Inflammatory macrophage (primary cell): ENCODE measurements at regions not wholly inside any gene's neighbourhood (a gene's known extent, or its start where the extent isn't known, plus 50 kb on each side); places are given as distances from the start of the nearest gene placed in this dataset.
"Not testable (repeated sequence)": the region's sequence is repeated elsewhere in the genome, so short reads cannot be mapped to it uniquely, and the experiment has no call there.

ENCODE experiments used
- DNase-seq, 2 donors: peaks; one replicate each; pipeline ENCODE4 v3.0.0-alpha.2; 2020 to 2022

DNA sequence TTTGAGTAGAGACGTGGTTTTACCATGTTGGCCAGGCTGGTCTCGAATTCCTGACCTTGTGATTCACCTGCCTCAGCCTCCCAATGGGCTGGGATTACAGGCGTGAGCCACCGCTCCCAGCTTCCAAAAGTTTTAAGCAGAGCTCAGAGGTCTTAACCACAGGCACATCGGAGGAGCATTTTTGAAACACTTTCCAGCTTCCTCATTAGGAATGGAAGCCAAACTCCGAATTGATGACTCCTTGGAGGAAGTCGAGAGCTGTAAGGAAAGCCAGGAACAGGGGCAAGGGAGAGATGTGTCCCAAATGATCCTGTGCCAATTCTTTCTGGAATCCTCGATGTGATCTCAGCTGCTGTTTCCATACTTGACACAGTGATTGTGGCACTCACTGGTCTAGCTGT lies 56.2 kb upstream of the CCZ1B start:
- DNase-seq = not testable (repeated sequence)

DNA sequence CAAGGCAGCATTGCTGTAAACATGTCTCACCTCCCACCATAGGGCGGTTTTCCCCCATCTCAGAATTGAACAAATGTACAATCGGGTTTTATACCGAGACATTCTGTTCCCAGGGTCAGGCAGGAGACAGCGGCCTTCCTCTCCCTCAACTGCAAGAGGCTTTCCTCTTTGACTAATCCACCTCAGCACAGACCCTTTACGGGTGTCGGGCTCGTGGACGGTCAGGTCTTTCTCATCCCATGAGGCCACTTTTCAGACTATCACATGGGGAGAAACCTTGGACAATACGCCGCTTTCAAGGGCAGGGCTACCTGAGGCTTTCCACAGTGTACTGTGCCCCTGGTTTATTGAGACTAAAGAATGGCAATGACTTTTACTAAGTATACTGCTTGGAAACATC lies 57.7 kb upstream of the CCZ1B start:
- DNase-seq = not testable (repeated sequence)

DNA sequence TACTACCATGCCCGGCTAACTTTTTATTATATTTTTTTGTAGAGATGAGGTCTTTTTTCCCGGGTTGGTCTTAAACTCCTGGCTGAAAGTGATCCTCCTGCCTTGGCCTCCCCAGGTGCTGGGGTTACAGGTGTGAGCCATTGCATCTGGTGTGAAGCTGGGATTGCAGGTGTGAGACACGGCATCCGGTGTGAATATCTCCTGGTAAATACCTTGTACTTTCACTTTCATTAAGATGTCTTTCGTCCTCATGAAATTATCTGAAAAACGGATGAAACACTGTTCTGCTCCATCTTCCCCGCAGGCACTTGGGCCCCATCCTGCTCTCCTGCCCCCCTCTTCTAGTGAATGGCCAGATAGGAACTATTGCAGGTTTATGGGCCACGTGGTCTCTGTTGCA lies 60.1 kb upstream of the CCZ1B start:
- DNase-seq = no peak

DNA sequence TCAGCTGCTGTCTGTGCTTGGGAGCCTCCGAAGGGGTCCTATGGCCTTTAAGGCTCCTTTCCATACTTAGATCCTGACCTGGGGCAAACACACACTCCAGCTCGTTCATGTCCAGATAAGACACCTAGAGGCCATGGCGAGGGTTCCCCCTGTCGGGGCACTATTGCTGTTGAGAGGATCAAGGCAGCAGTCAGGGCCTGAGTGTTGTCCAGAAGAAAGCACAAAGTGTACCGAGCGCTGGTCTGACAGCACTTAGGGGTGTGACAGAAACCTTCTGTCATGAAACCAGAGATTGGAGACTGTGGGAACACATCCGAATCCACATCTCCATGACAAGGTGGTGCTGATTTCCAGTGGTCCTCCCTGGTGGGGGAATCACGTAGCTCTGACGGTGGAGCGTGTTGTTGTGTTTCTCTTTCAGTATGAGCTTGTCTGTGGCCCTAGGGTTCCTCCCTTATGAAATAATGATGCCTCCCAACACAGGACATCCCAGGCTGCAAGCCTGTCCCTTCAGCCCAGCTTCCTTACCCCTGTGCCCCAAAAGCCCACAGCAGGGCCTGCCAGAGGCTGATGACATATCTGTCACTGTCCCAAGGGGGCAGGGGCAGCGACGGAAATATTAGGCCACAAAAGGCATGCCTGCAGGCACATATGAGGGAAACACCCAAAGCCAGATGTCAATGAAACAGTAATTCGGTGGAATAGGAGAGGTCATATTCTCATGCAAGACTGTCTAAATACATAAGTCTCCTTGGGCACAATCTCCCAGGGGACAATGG lies 62.4 kb upstream of the CCZ1B start:
- not testable (repeated sequence) for DNase-seq

DNA sequence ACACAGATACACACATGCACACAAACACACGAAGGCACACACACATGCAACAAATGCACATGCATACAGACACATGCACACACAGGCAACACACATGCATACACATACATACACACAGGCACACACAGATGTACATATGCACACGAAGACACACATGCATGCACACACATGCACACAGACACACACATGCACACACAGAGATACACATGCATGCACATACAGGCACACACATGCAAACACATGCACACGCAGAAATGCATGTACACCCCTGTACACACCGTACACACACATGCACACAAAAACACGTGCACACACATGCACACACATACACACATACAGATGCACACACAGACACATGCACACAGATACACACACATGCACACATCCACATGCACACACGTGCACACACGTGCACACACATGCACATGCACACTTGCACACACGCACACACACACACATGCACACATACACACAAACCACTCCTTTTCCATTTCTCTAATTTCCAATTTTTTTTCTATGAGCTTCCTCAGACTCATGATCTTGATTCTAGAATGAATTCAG lies 63.3 kb upstream of the CCZ1B start:
- DNase-seq = no peak

DNA sequence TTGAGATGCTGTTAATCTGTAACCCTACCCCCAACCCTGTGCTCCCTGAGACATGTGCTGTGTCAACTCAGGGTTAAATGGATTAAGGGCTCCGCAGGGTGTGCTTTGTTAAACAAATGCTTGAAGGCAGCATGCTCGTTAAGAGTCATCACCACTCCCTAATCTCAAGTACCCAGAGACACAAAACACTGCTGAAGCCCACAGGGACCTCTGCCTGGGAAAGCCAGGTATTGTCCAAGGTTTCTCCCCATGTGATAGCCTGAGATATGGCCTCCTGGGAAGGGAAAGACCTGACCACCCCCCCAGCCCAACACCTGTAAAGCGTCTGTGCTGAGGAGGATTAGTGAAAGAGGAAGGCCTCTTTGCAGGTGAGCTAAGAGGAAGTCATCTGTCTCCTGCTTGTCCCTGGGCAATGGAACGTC lies 76.0 kb upstream of the CCZ1B start:
- DNase-seq = not testable (repeated sequence)

DNA sequence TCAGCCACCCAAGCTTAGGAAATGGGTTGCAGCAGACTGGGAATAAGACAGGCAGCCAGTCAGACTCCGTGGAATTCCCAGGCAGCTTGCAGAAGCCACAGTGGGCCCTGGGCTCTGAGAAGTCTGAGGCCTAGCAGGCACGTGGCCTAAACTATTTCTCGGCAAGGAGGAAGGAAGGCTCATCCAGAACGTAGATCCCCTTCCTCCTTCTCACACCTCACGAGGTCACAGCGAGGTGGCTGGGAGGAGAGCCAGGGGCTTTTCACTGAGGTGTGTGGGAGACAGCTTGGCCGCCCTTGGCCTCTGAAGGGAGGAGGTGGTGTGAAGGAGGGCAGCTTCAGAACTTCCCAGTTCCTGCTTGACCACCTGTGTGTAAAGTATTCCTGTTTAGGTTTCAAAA lies 77.2 kb upstream of the CCZ1B start:
- not testable (repeated sequence) for DNase-seq

DNA sequence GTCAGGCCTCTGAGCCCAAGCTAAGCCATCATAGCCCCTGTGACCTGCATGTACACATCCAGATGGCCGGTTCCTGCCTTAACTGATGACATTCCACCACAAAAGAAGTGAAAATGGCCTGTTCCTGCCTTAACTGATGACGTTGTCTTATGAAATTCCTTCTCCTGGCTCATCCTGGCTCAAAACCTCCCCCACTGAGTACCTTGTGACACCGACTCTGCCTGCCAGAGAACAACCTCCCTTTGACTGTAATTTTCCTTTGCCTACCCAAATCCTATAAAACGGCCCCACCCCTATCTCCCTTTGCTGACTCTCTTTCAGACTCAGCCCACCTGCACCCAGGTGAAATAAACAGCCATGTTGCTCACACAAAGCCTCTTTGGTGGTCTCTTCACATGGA lies 77.7 kb upstream of the CCZ1B start:
- not testable (repeated sequence) for DNase-seq

DNA sequence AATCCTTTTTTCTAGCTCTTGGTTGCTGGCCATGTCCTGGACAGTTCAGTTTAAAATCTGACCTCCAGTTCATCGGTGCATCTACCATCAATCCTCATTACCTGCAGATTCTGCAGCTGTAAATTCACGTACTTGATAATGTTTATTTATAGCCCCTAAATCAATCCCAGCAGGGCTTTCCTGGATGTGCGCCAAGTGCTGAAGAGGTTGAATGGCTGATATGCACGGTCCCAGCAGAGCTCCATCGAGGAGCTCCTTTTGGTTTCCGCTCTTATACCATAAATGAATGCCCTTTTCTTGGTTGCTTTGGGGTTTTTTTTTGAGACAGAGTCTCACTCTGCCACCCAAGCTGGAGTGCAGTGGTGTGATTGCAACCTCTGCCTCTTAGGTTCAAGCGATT lies 91.2 kb upstream of the CCZ1B start:
- no peak for DNase-seq

DNA sequence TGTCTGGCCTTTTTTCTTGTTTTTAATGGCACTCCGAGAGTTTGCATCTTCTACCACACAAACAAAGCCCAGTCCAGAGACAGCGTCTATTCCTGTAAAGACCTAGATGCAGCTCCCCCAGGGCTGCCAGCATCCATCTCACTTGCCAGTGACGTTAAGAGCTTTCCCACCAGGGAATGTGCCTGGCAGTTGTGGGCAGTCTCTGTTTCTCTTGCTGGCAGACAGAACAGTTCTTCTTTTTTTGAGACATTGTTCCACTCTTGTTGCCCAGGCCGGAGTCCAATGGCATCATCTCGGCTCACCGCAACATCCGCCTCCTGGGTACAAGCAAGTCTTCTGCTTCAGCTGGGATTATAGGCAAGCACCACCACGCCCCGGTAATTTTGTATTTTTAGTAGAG lies 93.1 kb upstream of the CCZ1B start:
- not testable (repeated sequence) for DNase-seq

DNA sequence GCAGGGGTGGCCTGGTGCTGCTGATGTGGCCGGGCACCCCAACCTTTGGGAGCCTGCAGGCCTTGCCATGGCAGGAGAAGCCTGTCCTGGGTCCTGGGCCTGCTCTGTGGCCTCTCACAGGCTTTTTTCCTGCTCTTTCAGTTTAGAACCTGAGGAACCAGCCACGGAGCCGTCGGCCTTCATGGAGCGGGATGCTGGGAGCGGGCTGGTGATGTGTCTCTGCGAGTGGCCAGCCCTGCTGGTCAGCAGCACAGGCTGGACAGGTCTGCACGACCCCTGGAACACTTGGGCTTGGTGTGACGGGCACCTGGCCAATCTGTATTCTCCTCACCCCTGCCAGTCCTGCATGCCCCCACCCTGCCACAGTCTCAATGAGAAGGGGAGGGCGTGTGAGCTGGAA lies 98.4 kb upstream of the CCZ1B start:
- not testable (repeated sequence) for DNase-seq

DNA sequence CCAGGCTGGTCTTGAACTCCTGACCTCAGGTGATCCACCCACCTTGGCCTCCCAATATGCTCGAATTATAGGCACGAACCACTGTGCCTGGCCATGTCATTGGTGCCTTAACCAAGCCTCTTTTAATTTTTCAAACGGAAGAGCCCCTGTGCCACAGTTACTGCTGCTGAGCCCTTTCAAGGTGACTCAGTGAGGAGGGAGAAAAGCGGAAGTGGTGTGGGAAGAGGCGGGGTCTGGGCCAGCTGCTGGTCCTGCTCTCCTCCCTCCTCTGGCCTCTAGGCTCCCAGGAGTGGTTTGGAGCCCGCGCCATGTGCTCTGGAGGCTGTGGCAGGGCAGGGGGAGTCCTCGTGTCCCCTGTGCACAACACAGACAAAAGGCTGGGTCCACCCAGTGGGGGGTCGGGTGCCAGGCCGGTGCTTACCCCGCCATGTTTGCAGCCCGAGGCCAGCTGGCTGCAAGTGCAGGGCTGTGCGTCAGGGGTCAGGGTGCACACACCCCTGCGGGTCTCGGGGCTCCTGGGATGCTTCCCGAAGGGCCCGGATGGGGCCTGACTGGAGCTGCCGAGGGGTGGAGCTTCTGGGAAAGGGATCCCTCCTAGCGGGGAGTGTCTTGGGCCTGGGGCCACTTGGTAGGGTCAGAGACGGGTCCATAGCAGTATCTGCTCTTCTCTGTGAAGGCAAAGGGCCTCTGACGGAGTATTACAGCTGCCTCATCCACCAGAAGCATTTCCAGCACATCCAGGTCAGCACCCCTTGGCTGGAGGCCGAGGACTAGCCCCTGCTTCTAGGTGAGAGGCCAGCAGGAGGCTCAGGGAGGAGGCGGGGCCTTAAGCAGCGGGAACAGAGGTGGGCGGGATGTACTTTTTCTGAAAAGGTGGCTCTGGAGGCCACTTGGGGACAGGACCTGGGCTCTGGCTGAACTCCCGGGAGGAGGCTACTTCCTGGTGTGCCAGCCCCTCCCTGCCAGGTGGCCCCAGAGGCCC lies 100.4 kb upstream of the CCZ1B start:
- not testable (repeated sequence) for DNase-seq

DNA sequence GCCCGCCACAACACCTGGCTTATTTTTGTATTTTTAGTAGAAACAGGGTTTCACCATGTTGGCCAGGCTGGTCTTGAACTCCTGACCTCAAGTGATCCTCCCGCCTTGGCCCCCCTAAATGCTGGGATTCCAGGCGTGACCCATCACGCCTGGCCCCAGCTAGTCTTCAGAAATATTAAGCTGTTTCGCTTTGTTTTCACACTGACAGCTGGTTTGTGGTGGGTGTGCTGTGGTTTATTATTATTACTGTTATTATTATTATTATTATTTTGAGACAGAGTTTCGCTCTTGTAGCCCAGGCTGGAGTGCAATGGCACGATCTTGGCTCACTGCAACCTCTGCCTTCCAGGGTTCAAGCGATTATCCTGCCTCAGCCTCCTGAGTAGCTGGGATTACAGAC lies 101.6 kb upstream of the CCZ1B start:
- DNase-seq = not testable (repeated sequence)

DNA sequence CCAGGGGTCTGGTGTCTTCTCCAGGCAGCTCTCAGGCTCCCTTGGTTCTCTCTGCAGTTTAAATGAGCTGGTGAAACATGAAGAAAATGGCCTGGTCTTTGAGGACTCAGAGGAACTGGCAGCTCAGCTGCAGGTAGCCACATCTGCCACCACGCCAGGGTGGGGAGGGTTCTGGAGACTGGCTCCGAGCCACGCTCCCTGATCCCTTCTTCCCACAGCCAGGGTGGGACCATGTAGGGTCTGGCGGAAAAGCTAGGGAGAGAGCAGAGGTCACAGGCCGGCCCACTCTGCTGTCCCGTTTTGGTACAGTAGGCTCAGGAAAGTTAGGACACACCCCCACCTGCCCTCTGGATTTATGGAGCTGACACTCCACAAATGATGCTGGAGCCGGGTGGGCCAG lies 103.5 kb upstream of the CCZ1B start:
- not testable (repeated sequence) for DNase-seq

DNA sequence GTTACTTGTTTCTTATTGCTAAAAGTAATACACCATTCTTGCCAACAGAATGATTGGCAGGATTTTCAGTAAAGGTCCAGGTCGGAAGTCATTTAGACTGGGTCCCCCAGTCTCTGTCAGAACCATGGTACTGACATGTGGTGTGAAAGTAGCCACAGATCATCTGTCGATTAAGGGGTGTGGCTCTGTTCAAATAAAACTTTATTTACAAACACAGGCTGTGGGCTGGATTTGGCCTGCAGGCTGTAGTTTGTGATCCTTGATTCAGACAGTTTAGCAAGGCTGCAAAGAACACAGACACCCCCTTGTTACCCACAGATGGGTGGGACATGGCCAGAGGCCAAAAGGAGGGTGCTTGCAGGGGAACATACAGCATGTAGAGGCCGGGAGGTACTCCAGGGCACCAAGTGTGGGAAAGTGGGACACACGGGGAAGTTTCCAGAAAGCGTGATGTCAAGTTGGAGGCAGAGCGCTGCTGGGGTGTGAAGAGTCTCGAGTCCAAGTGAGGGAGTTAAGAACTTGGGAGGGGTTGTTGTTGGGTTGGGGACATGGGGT lies 104.1 kb upstream of the CCZ1B start:
- not testable (repeated sequence) for DNase-seq

DNA sequence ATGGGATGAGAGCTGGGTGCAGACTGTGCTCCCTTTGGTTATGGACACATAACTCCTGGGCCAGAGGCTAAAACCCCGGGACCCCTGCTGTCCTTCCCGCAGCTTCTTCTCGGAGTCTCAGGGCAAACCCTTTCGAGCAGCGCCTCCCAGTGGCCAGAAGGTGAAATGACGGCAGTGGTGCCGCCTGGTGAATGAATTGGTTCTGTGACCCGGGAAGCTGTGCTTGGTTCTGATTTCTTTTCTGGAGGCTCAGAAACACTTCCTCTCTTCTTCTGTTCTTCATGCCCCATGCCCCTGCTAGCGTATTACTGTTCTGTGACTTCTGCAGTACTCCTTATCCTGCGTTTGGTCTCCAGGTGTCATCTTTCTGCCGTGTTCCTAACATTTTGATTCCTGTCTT lies 104.7 kb upstream of the CCZ1B start:
- DNase-seq = not testable (repeated sequence)

DNA sequence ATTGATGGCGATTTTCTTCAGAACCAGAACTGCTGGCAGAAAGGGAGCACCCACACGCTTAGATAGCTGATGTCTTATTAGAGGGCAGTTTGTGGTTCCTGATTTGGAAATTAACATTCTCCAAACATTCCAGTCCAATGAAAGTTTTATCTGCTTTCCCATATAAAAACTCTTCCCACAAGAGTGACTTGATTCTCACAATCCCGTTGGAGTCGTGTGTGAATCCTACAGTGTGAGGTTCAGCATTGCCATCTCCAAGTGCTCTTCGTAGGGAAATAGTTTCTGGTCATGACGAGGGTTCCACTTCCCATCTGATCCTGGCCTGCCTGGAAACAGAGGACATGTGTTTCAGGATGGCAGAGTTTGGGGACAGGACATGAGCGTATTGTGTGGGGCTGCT lies 105.4 kb upstream of the CCZ1B start:
- DNase-seq = not testable (repeated sequence)

DNA sequence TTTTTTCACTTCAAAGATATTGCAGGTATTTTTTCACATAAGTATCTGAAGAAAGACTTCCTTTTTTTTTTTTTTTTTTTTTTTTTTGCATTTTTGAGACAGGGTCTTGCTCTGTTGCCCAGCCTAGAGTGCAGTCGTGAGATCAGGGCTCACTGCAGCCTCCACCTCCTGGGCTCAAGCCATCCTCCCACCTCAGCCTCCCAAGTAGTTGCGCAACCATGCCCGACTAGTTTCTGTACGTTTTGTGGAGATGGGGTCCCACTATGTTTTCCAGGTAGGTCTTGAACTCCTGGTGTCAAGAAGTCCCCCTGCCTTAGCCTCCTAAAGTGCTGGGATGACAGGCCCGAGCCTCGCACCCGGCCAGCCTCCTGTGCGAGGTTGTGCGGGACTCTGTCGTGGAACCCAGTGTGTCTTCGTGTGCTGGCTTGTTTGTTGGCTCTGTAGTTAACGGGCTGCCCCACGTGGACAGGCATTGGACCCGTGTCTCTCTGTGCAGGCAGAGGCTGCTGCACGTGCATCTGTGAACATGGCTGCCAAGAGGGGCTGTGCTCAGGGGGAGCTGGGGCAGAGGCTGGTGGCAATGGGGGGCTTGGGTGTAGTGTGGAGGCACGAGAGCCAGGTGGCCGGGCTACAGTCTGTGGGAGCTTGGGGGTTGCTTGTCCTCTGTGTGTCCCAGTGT lies 108.0 kb upstream of the CCZ1B start:
- not testable (repeated sequence) for DNase-seq

DNA sequence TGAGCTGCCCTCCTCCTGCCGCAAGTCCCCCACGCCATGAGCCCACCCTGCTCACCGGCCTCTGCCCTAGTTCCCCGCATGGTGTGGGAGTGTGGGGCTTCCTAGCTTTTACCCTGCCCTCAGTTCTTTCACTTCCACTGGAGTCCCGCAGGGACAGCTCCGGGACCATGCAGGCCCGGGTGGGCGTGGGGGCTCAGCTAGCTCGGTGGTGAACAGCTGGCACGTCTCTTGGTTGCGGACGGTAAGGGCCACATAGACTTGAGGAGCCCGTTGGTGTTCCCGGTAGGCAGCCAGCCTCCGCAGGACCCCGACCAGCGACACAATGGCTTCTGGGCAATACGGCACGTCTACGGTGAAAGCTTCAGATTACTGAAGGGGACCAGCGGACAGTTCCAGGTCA lies 108.9 kb upstream of the CCZ1B start:
- DNase-seq = no peak

DNA sequence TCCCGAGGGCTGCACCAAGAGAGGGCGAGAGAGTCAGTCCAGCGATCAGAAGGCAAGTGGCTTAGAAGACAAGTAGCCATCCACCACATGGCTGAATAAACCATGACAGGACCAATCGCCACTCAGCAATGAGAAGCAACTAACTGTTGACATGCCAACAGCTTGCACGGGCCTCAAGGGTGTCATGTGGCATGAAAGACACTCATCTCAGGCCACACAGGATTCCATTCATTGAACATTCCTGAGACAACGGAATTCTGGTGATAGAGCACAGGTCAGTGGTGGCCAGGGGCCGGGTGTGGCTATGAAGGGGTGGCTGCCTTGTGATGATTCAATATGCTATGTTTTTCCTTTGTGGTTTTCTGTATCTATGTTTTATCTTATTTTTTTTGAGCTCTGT lies 110.6 kb upstream of the CCZ1B start:
- DNase-seq = not testable (repeated sequence)

DNA sequence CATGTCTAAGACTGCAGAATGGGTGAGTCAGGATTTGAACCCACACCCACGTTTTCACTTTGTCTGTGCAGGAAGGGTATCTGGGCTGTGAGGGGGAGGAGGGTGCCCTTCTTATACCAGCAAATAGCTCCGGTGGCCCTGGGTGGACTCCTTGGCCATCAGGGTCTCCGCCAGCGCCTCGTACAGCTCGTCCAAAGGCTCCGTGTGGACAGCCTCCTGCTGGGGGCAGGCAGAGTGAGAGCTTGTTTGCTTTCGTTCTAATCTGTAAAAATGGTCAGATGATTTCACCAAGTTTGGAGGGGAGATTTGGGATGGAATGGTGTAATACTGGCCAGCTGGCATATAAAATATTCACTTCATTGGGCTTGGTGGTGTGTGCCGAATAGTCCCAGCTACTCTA lies 111.7 kb upstream of the CCZ1B start:
- not testable (repeated sequence) for DNase-seq

DNA sequence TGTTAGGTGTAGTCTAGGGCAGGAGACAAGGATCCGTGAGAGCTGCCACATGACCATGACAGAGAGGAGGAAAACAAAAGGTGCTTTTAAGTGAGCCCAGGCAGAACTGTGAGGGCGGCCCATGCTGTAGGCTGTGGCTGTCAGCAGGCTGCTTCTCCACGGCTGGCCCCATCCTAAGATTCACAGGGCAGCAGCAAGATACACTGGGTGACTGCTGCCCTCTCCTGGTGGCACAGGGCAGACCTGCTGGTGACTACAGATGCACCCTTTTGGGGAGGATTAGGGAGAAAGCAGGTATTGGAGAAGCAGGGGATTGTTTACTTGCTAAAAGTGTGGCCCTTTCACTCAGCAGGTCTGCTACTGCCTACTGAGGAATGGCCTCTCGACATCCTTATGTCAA lies 112.2 kb upstream of the CCZ1B start:
- DNase-seq = not testable (repeated sequence)
